GM12892 (cell line): ENCODE measurements at regions not wholly inside any gene's neighbourhood (a gene's known extent, or its start where the extent isn't known, plus 50 kb on each side); places are given as distances from the start of the nearest gene placed in this dataset.

Source experiments
- POLR2A ChIP-seq: IDR thresholded peaks from 2 replicates; pipeline ENCODE4 v1.6.1; 2011; ENCODE audit warnings: low read depth, low read length, control low read depth
- POLR2AphosphoS5 ChIP-seq: IDR thresholded peaks from 2 replicates; pipeline ENCODE4 v1.6.1; 2011; ENCODE audit warnings: low read depth, low read length, control low read depth

DNA sequence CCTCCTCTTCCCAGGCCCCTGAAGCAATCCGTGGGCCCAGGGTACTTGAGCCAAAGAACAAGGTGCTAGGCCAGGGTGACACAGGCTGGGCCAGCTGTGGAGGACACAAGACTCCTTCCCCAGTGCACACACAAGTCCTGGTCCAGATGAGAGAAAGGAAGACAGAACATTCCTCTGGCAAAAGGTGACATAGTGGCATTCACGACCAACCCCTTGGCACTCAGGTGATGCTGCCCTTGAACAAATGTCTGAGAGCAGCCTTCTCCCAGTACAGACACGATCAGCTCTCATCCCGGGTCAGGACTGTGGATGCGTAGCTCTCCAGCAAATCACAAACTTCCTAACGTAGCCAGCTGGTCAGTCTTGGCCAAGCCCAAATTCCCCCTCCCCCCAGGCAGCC is 118.5 kb downstream of the OAT start:
- no peak for TF ChIP-seq POLR2A
- TF ChIP-seq POLR2AphosphoS5, result no peak
